ENCODE measurements at regions not wholly inside any gene's neighbourhood (a gene's known extent, or its start where the extent isn't known, plus 50 kb on each side); places are given as distances from the start of the nearest gene placed in this dataset.

GRCh38 chr2:204299766-204300165, 245.5 kb upstream of the PARD3B start:
- TF ChIP-seq ZNF274 (IDR thresholded peaks at IDR 0.05; ENCODE audit: low read depth, low read length) (no peak), SUZ12 (IDR thresholded peaks at IDR 0.05; ENCODE audit: extremely low read depth, insufficient read depth, insufficient read length) (no peak)

Measured in NT2/D1 (cell line).